Neural cell (in vitro differentiated cells): ENCODE measurements at regions not wholly inside any gene's neighbourhood (a gene's known extent, or its start where the extent isn't known, plus 50 kb on each side); places are given as distances from the start of the nearest gene placed in this dataset.

Experiments
- H2AFZ ChIP-seq: fragments of 200-600, 300-800 bp; sonication (generic), shearing (Covaris generic); 2 replicates; pipeline ENCODE4 v1.6.0; 2014; ENCODE audit warnings: low read depth, mild to moderate bottlenecking, antibody characterized with exemption, low read length, moderate library complexity
- H3F3A ChIP-seq: fragments of 200-600 bp; shearing (Covaris generic); 2 replicates; pipeline ENCODE4 v1.6.1; 2016; ENCODE audit warnings: mild to moderate bottlenecking, moderate library complexity, mixed read lengths, antibody characterized with exemption, low read length; ENCODE audit not compliant: insufficient read depth, poor library complexity, severe bottlenecking
- H3K27ac ChIP-seq: fragments of 200-600, 300-800 bp; sonication (generic), shearing (Covaris generic); 2 replicates; pipeline ENCODE4 v1.5.1; 2014; ENCODE audit warnings: mild to moderate bottlenecking, low read length, moderate library complexity
- H3K27me3 ChIP-seq: fragments of 300-800, 200-600 bp; sonication (generic), shearing (Covaris generic); 2 replicates; pipeline ENCODE4 v1.6.0; 2014; ENCODE audit warnings: mild to moderate bottlenecking, low read depth, low read length, moderate library complexity; ENCODE audit not compliant: insufficient read depth
- H3K36me3 ChIP-seq: fragments of 300-800, 200-600 bp; sonication (generic), shearing (Covaris generic); 2 replicates; pipeline ENCODE4 v1.5.1; 2014; ENCODE audit warnings: mild to moderate bottlenecking, antibody characterized with exemption, low read length, moderate library complexity; ENCODE audit not compliant: insufficient read depth
- H3K4me2 ChIP-seq: fragments of 300-800, 200-600 bp; sonication (generic), shearing (Covaris generic); 2 replicates; pipeline ENCODE4 v1.6.0; 2014; ENCODE audit warnings: mild to moderate bottlenecking, low read length
- H3K4me3 ChIP-seq: fragments of 300-800, 200-600 bp; sonication (generic), shearing (Covaris generic); 2 replicates; pipeline ENCODE4 v1.5.1; 2014; ENCODE audit warnings: mild to moderate bottlenecking, low read length, moderate library complexity
- H3K79me2 ChIP-seq: fragments of 200-600 bp; shearing (Covaris generic); replicated peaks from 2 replicates; pipeline ENCODE4 v1.6.0; 2014; ENCODE audit warnings: mild to moderate bottlenecking, low read length, moderate library complexity; ENCODE audit not compliant: insufficient read depth
- H3K9ac ChIP-seq: fragments of 300-800, 200-600 bp; sonication (generic), shearing (Covaris generic); 2 replicates; pipeline ENCODE4 v1.6.1; 2016; ENCODE audit warnings: mild to moderate bottlenecking, low read length, mixed read lengths
- H3K9me2 ChIP-seq: fragments of 200-600 bp; shearing (Covaris generic); 2 replicates; pipeline ENCODE4 v1.6.1; 2016; ENCODE audit warnings: mild to moderate bottlenecking, low read length, mixed read lengths; ENCODE audit not compliant: insufficient read depth
- H3K9me3 ChIP-seq: fragments of 200-600, 300-800 bp; sonication (generic), shearing (Covaris generic); 2 replicates; pipeline ENCODE4 v1.6.1; 2016; ENCODE audit warnings: mild to moderate bottlenecking, mixed run types, low read length, moderate library complexity, mixed read lengths
- H4K20me1 ChIP-seq: fragments of 200-600 bp; shearing (Covaris generic); 2 replicates; pipeline ENCODE4 v1.6.1; 2016; ENCODE audit warnings: mild to moderate bottlenecking, mixed run types; ENCODE audit not compliant: insufficient read depth
- CTCF ChIP-seq: fragments of 450-650 bp; IDR thresholded peaks from 2 replicates; pipeline ENCODE4 v1.5.1; 2014; ENCODE audit warnings: antibody characterized with exemption, mild to moderate bottlenecking, moderate library complexity; ENCODE audit not compliant: poor library complexity, severe bottlenecking
- EP300 ChIP-seq: fragments of 450-650 bp; conservative IDR thresholded peaks from 2 replicates; pipeline ENCODE4 v1.6.1; 2014; ENCODE audit warnings: antibody characterized with exemption, mild to moderate bottlenecking, moderate library complexity; ENCODE audit not compliant: poor library complexity, severe bottlenecking
- EZH2 ChIP-seq: fragments of 200-600, 300-800 bp; shearing (Covaris generic), sonication (generic); IDR thresholded peaks from 2 replicates; pipeline ENCODE4 v1.6.1; 2014; ENCODE audit warnings: antibody characterized with exemption, low read length, borderline replicate concordance, mild to moderate bottlenecking; ENCODE audit not compliant: insufficient read depth, poor library complexity, severe bottlenecking
- MXI1 ChIP-seq: fragments of 450-650 bp; conservative IDR thresholded peaks from 2 replicates; pipeline ENCODE4 v1.6.1; 2014; ENCODE audit warnings: antibody characterized with exemption, mild to moderate bottlenecking; ENCODE audit not compliant: poor library complexity, severe bottlenecking
- POLR2AphosphoS5 ChIP-seq: IDR thresholded peaks from 2 replicates; pipeline ENCODE4 v1.6.1; 2012
- RAD21 ChIP-seq: fragments of 450-650 bp; conservative IDR thresholded peaks from 2 replicates; pipeline ENCODE4 v1.6.1; 2014; ENCODE audit warnings: antibody characterized with exemption, mild to moderate bottlenecking, moderate library complexity
- REST ChIP-seq: IDR thresholded peaks from 2 replicates; pipeline ENCODE4 v1.6.1; 2012; ENCODE audit warnings: borderline replicate concordance
- SMC3 ChIP-seq: fragments of 450-650 bp; conservative IDR thresholded peaks from 2 replicates; pipeline ENCODE4 v1.6.1; 2014; ENCODE audit warnings: antibody characterized with exemption, mild to moderate bottlenecking, moderate library complexity; ENCODE audit not compliant: poor library complexity
- TAF1 ChIP-seq: IDR thresholded peaks from 2 replicates; pipeline ENCODE4 v1.6.1; 2012; ENCODE audit warnings: low read depth

- TF ChIP-seq EZH2, result no peak
- no peak for TF ChIP-seq CTCF
- TF ChIP-seq EP300, result no peak
- no peak for TF ChIP-seq MXI1
- TF ChIP-seq POLR2AphosphoS5, result no peak
- no peak overlapping the region for H3K4me2 ChIP-seq
- H3K27me3 ChIP-seq, result no peaks in the 10 kb centered on the region
- no peaks in the 10 kb centered on the region for H4K20me1 ChIP-seq
- no peak overlapping the region for H3K9ac ChIP-seq
- H3K79me2 ChIP-seq, result no peaks in the 10 kb centered on the region
- no peak overlapping the region for H2AFZ ChIP-seq
- no peaks in the 10 kb centered on the region for H3K36me3 ChIP-seq
- H3K9me3 ChIP-seq, result no peaks in the 10 kb centered on the region
- H3F3A ChIP-seq, result no peaks in the 10 kb centered on the region
- H3K27ac ChIP-seq, result no peak overlapping the region
- no peaks in the 10 kb centered on the region for H3K9me2 ChIP-seq
- no peak overlapping the region for H3K4me3 ChIP-seq
These were observed 186.0 kb upstream of the OLFM3 start for GRCh38 chr1:102182603-102183260.

GRCh38 chr1:102181341-102181740 is 184.6 kb upstream of the OLFM3 start:
- Histone ChIP-seq H3K4me3 (no peak overlapping the region), H3K9ac (no peak overlapping the region), H4K20me1 (no peaks in the 10 kb centered on the region), H3K79me2 (no peaks in the 10 kb centered on the region), H3K9me3 (no peaks in the 10 kb centered on the region), H2AFZ (no peak overlapping the region), H3K9me2 (no peaks in the 10 kb centered on the region), H3F3A (no peaks in the 10 kb centered on the region), H3K36me3 (no peaks in the 10 kb centered on the region), H3K27ac (no peak overlapping the region), H3K4me2 (no peak overlapping the region), H3K27me3 (no peaks in the 10 kb centered on the region)
- no peak for TF ChIP-seq EP300
- no peak for TF ChIP-seq TAF1
- TF ChIP-seq REST, result no peak
- no peak for TF ChIP-seq SMC3
- no peak for TF ChIP-seq MXI1
- no peak for TF ChIP-seq CTCF
- TF ChIP-seq POLR2AphosphoS5, result no peak
- no peak for TF ChIP-seq EZH2
- no peak for TF ChIP-seq RAD21
